Ovary (tissue), 7 donors: ENCODE measurements at regions not wholly inside any gene's neighbourhood (a gene's known extent, or its start where the extent isn't known, plus 50 kb on each side); places are given as distances from the start of the nearest gene placed in this dataset.

Experiments
- DNase-seq, 5 donors: peaks; one replicate each; pipeline ENCODE4 v3.0.0-alpha.2; 2019 to 2020
- H3K27ac ChIP-seq, 2 donors: fragments of 200-600 bp; one replicate each; pipeline versions ENCODE4 v1.5.1 to v1.8.0; 2019 to 2022
- H3K27me3 ChIP-seq: fragments of 200-600 bp; one replicate; pipeline ENCODE4 v1.8.0; 2022
- H3K36me3 ChIP-seq: fragments of 200-600 bp; sonication (generic); one replicate; pipeline ENCODE4 v1.5.1; 2019
- H3K4me1 ChIP-seq: one replicate; pipeline ENCODE4 v1.8.1; 2013; ENCODE audit warnings: mild to moderate bottlenecking, moderate library complexity; ENCODE audit not compliant: insufficient read depth
- H3K4me3 ChIP-seq: fragments of 200-600 bp; sonication (generic); one replicate; pipeline ENCODE4 v1.5.1; 2017
- H3K9me3 ChIP-seq, 2 donors: fragments of 200-600 bp in 1 of 2; sonication (generic) in 1 of 2; one replicate each; pipeline versions ENCODE4 v1.5.1 to v1.8.1; 2013 to 2019; ENCODE audit warnings: mild to moderate bottlenecking in 1 of 2, moderate library complexity in 1 of 2
- CTCF ChIP-seq, 3 donors: fragments of 450-650 bp in 2 of 3; fragments of 200-600 bp in 1 of 3; IDR thresholded peaks; one replicate each; pipeline versions ENCODE4 v1.5.1 to v1.8.0; 2016 to 2022; ENCODE audit warnings: antibody characterized with exemption in 3 of 3, mild to moderate bottlenecking in 1 of 3
- EP300 ChIP-seq: sonication (generic); formaldehyde crosslinking; IDR thresholded peaks from one replicate; pipeline ENCODE4 v1.6.1; 2017; ENCODE audit warnings: antibody characterized with exemption
- POLR2A ChIP-seq: fragments of 450-650 bp; IDR thresholded peaks from one replicate; pipeline ENCODE4 v1.6.1; 2017; ENCODE audit warnings: antibody characterized with exemption, mild to moderate bottlenecking, moderate library complexity
- WGBS, 3 donors: extraction: QIAGEN DNeasy Blood & Tissue Kit in 1 of 3; methylation state at CpG; one replicate each; pipeline versions ENCODE4 v1.1.5 to v1.1.7; 2013 to 2017; 5-methylcytosine and 5-hydroxymethylcytosine counted together
- intact Hi-C, 4 donors: fragments of 100-400 bp; cut with DNase I; formaldehyde crosslinking; loops; one replicate each; pipeline versions ENCODE4 v1.11.0 to v1.15.1; 2022 to 2023
- donor health status: DM: no; HTN: no; CAD: no; lungs with moderate emphysema.
- donor health status: DM: no; HTN: no; CAD: no.
- donor health status: Bipolar disorder and iron deficiency.
- donor health status: DM: no; HTN: no; CAD: no.
- donor health status: DM: yes; HTN: yes; CAD: no.

- DNase-seq = no peak
- H3K27me3 ChIP-seq = no peaks in the 10 kb centered on the region
- no peaks in the 10 kb centered on the region for H3K36me3 ChIP-seq
Measured at GRCh38 chr13:46487748-46488147, 65.2 kb upstream of the LRCH1 start.

GRCh38 chr13:46486270-46486669 lies 66.7 kb upstream of the LRCH1 start:
- no peak for TF ChIP-seq CTCF (IDR thresholded peaks at IDR 0.05)
- no peak for TF ChIP-seq POLR2A
- TF ChIP-seq EP300 = no peak
- no peak overlapping the region for H3K27ac ChIP-seq
- peaks cover 0 to 3% of the 10 kb centered on the region in 2 donors for H3K9me3 ChIP-seq
- H3K4me1 ChIP-seq = no peaks in the 10 kb centered on the region
- no peak for DNase-seq
- WGBS, 3 donors = 79 to 82% (median 81%) methylated on average over 6 of the region's 6 CpGs
- H3K27me3 ChIP-seq = no peaks in the 10 kb centered on the region
- no peaks in the 10 kb centered on the region for H3K36me3 ChIP-seq
- intact Hi-C loops = no loop called here
- H3K4me3 ChIP-seq = no peak overlapping the region

More at GRCh38 chr13:46487748-46488147, 65.2 kb upstream of the LRCH1 start:
- H3K27ac ChIP-seq = no peak overlapping the region
- H3K4me1 ChIP-seq = no peaks in the 10 kb centered on the region
- peaks cover 0 to 3% of the 10 kb centered on the region in 2 donors for H3K9me3 ChIP-seq
- no peak for TF ChIP-seq POLR2A
- TF ChIP-seq CTCF (IDR thresholded peaks at IDR 0.05) = no peak
- TF ChIP-seq EP300 = no peak
- 86 to 90% (median 87%) methylated on average over 1 of the region's 1 CpG for WGBS, 3 donors
- intact Hi-C loops = no loop called here
- H3K4me3 ChIP-seq = no peak overlapping the region

- Histone ChIP-seq H3K9me3 (peaks cover 0 to 3% of the 10 kb centered on the region in 2 donors), H3K27ac (no peak overlapping the region), H3K27me3 (no peaks in the 10 kb centered on the region), H3K36me3 (no peaks in the 10 kb centered on the region), H3K4me3 (no peak overlapping the region), H3K4me1 (no peaks in the 10 kb centered on the region)
- 85 to 88% (median 87%) methylated on average over 3 of the region's 3 CpGs for WGBS, 3 donors
- no peak for TF ChIP-seq POLR2A
- TF ChIP-seq CTCF (IDR thresholded peaks at IDR 0.05) = no peak
- no peak for TF ChIP-seq EP300
- intact Hi-C loops = no loop called here
- no peak for DNase-seq
Measured at GRCh38 chr13:46484561-46484960, 68.4 kb upstream of the LRCH1 start.

GRCh38 chr13:46481166-46481565 lies 71.8 kb upstream of the LRCH1 start:
- intact Hi-C loops = no loop called here
- Histone ChIP-seq H3K4me1 (no peaks in the 10 kb centered on the region), H3K4me3 (no peak overlapping the region), H3K27me3 (no peaks in the 10 kb centered on the region), H3K36me3 (no peaks in the 10 kb centered on the region), H3K9me3 (peaks cover 0 to 3% of the 10 kb centered on the region in 2 donors), H3K27ac (no peak overlapping the region)
- TF ChIP-seq CTCF (IDR thresholded peaks at IDR 0.05) = no peak
- WGBS, 3 donors = 57 to 72% (median 64%) methylated on average over 4 of the region's 4 CpGs
- no peak for DNase-seq

GRCh38 chr13:46480131-46480530 lies 72.8 kb upstream of the LRCH1 start:
- no peak overlapping the region for H3K27ac ChIP-seq
- TF ChIP-seq POLR2A = no peak
- TF ChIP-seq EP300 = no peak
- TF ChIP-seq CTCF (IDR thresholded peaks at IDR 0.05) = no peak
- no peak overlapping the region for H3K4me3 ChIP-seq
- WGBS, 3 donors = 83 to 90% (median 89%) methylated on average over 5 of the region's 5 CpGs
- H3K9me3 ChIP-seq = peaks cover 0 to 3% of the 10 kb centered on the region in 2 donors
- intact Hi-C loops = no loop called here
- no peaks in the 10 kb centered on the region for H3K27me3 ChIP-seq
- DNase-seq = no peak
- H3K4me1 ChIP-seq = no peaks in the 10 kb centered on the region
- no peaks in the 10 kb centered on the region for H3K36me3 ChIP-seq
